ENCODE measurements at regions not wholly inside any gene's neighbourhood (a gene's known extent, or its start where the extent isn't known, plus 50 kb on each side); places are given as distances from the start of the nearest gene placed in this dataset.

GRCh38 chrX:76228499-76228898 lies 55.6 kb downstream of the PBDC1 start:
- no peak for DNase-seq

- DNase-seq = no peak
Measured at GRCh38 chrX:76248901-76249300, 76.0 kb downstream of the PBDC1 start.

GRCh38 chrX:76253432-76253831 lies 80.6 kb downstream of the PBDC1 start:
- DNase-seq = peak; percentile 28

- peak; percentile 39 for DNase-seq
Measured at GRCh38 chrX:76279007-76279406, 106.1 kb downstream of the PBDC1 start.
